ENCODE measurements at regions not wholly inside any gene's neighbourhood (a gene's known extent, or its start where the extent isn't known, plus 50 kb on each side); places are given as distances from the start of the nearest gene placed in this dataset.

DNA sequence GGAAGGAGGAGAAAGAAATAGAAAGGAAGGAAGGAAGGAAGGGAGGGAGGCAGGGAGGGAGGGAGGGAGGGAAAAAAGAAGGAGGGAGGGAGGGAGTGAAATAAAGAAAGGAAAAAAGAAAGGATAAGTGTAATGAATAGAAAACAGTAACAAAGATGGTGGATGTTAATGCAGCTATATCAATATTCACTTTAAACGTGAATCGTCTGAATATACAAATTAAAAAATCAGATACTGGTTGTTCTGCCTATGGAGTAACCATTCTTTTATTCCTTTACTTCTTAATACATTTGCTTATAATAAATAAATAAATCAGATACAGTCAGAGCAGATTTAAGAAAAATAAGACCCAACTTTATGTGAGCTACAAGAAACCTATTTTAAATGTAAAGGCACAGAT lies 1520.4 kb downstream of the TBC1D22A start:
- no peak for TF ChIP-seq EZH2phosphoT487 (IDR thresholded peaks at IDR 0.05; ENCODE audit: insufficient read depth, low read depth)
- no peak for TF ChIP-seq EZH2 (IDR thresholded peaks at IDR 0.05; ENCODE audit: insufficient read depth, poor library complexity, severe bottlenecking)
